Smooth muscle cell (in vitro differentiated cells): ENCODE measurements at regions not wholly inside any gene's neighbourhood (a gene's known extent, or its start where the extent isn't known, plus 50 kb on each side); places are given as distances from the start of the nearest gene placed in this dataset.

ENCODE experiments used
- DNase-seq: peaks from one replicate; lab custom pipeline; 2025; ENCODE audit not compliant: unreplicated experiment; lab: John Stamatoyannopoulos, UW
- H2AFZ ChIP-seq: fragments of 200-600 bp; sonication (generic); 2 replicates; pipeline ENCODE4 v1.6.0; 2016; ENCODE audit warnings: antibody characterized with exemption, low read depth, mild to moderate bottlenecking
- H3F3A ChIP-seq: fragments of 200-600 bp; sonication (generic); 2 replicates; pipeline ENCODE4 v1.6.0; 2017; ENCODE audit warnings: antibody characterized with exemption, low read depth
- H3K27ac ChIP-seq: fragments of 200-600 bp; sonication (generic); 2 replicates; pipeline ENCODE4 v1.5.1; 2016; ENCODE audit warnings: low read depth, mild to moderate bottlenecking
- H3K27me3 ChIP-seq: fragments of 200-600 bp; sonication (generic); 2 replicates; pipeline ENCODE4 v1.6.1; 2016; ENCODE audit warnings: low read depth, mild to moderate bottlenecking
- H3K36me3 ChIP-seq: fragments of 200-600 bp; sonication (generic); 2 replicates; pipeline ENCODE4 v1.5.1; 2016; ENCODE audit warnings: low read depth
- H3K4me1 ChIP-seq: fragments of 200-600 bp; sonication (generic); 2 replicates; pipeline ENCODE4 v1.5.1; 2016; ENCODE audit warnings: low read depth
- H3K4me2 ChIP-seq: fragments of 200-600 bp; sonication (generic); 2 replicates; pipeline ENCODE4 v1.6.0; 2016; ENCODE audit warnings: mild to moderate bottlenecking
- H3K4me3 ChIP-seq: fragments of 200-600 bp; sonication (generic); 2 replicates; pipeline ENCODE4 v1.5.1; 2016; ENCODE audit warnings: mild to moderate bottlenecking
- H3K79me2 ChIP-seq: fragments of 200-600 bp; sonication (generic); 2 replicates; pipeline ENCODE4 v1.6.0; 2016; ENCODE audit warnings: low read depth, mild to moderate bottlenecking
- H3K9ac ChIP-seq: fragments of 200-600 bp; sonication (generic); 2 replicates; pipeline ENCODE4 v1.6.0; 2016; ENCODE audit warnings: low read depth
- H3K9me3 ChIP-seq: fragments of 200-600 bp; sonication (generic); replicated peaks from 2 replicates; pipeline ENCODE4 v1.5.1; 2016; ENCODE audit warnings: low read depth
- H4K20me1 ChIP-seq: fragments of 200-600 bp; sonication (generic); 2 replicates; pipeline ENCODE4 v1.6.0; 2016; ENCODE audit warnings: low read depth
- CTCF ChIP-seq: fragments of 200-600 bp; sonication (generic); IDR thresholded peaks from 2 replicates; pipeline ENCODE4 v1.5.1; 2017; ENCODE audit warnings: borderline replicate concordance, mild to moderate bottlenecking, antibody characterized with exemption; ENCODE audit not compliant: insufficient read depth, poor library complexity, severe bottlenecking
- WGBS: methylation state at CpG from one replicate; pipeline ENCODE4 v1.1.7; 2016; ENCODE audit warnings: low lambda C conversion rate; 5-methylcytosine and 5-hydroxymethylcytosine counted together

- TF ChIP-seq CTCF = no peak
- Histone ChIP-seq H3K27ac (no peak overlapping the region), H3K27me3 (no peaks in the 10 kb centered on the region), H3K4me2 (no peak overlapping the region), H4K20me1 (no peaks in the 10 kb centered on the region), H3K9ac (no peak overlapping the region), H3K4me3 (no peak overlapping the region), H3K79me2 (no peaks in the 10 kb centered on the region), H2AFZ (no peak overlapping the region), H3K36me3 (no peaks in the 10 kb centered on the region), H3F3A (no peaks in the 10 kb centered on the region), H3K4me1 (no peaks in the 10 kb centered on the region), H3K9me3 (no peaks in the 10 kb centered on the region)
- 88% methylated on average over 3 of the region's 3 CpGs for WGBS
- no peak for DNase-seq
These were observed 338.5 kb downstream of the HACE1 start for GRCh38 chr6:104521176-104521575.

GRCh38 chr6:104519566-104519965 is 340.2 kb downstream of the HACE1 start:
- TF ChIP-seq CTCF = no peak
- Histone ChIP-seq H2AFZ (no peak overlapping the region), H3K36me3 (no peaks in the 10 kb centered on the region), H3K9ac (no peak overlapping the region), H3K4me3 (no peak overlapping the region), H3K4me1 (no peaks in the 10 kb centered on the region), H4K20me1 (no peaks in the 10 kb centered on the region), H3K4me2 (no peak overlapping the region), H3K27me3 (no peaks in the 10 kb centered on the region), H3F3A (no peaks in the 10 kb centered on the region), H3K79me2 (no peaks in the 10 kb centered on the region), H3K9me3 (no peaks in the 10 kb centered on the region), H3K27ac (no peak overlapping the region)
- 90% methylated on average over 4 of the region's 4 CpGs for WGBS
- no peak for DNase-seq

- no peaks in the 10 kb centered on the region for H4K20me1 ChIP-seq
- H3K9ac ChIP-seq = no peak overlapping the region
- no peak overlapping the region for H3K4me2 ChIP-seq
- H3K4me1 ChIP-seq = no peaks in the 10 kb centered on the region
- no peak overlapping the region for H2AFZ ChIP-seq
- no peak for DNase-seq
- no peaks in the 10 kb centered on the region for H3F3A ChIP-seq
- H3K27me3 ChIP-seq = no peaks in the 10 kb centered on the region
- H3K27ac ChIP-seq = no peak overlapping the region
- no peak overlapping the region for H3K4me3 ChIP-seq
- no peaks in the 10 kb centered on the region for H3K36me3 ChIP-seq
- no peaks in the 10 kb centered on the region for H3K79me2 ChIP-seq
- WGBS = 95% methylated on average over 3 of the region's 3 CpGs
- H3K9me3 ChIP-seq = no peaks in the 10 kb centered on the region
- TF ChIP-seq CTCF = no peak
These were observed 350.4 kb downstream of the HACE1 start for GRCh38 chr6:104509355-104509754.

- no peak for DNase-seq
- Histone ChIP-seq H3F3A (no peaks in the 10 kb centered on the region), H3K4me2 (no peak overlapping the region), H3K9me3 (no peaks in the 10 kb centered on the region), H3K4me1 (no peaks in the 10 kb centered on the region), H3K27ac (no peak overlapping the region), H2AFZ (no peak overlapping the region), H3K27me3 (no peaks in the 10 kb centered on the region), H3K9ac (no peak overlapping the region), H4K20me1 (no peaks in the 10 kb centered on the region), H3K79me2 (no peaks in the 10 kb centered on the region), H3K36me3 (no peaks in the 10 kb centered on the region), H3K4me3 (no peak overlapping the region)
- 72% methylated on average over 1 of the region's 1 CpG for WGBS
- TF ChIP-seq CTCF = no peak
These were observed 353.3 kb downstream of the HACE1 start for GRCh38 chr6:104506429-104506828.
